Neural progenitor cell (in vitro differentiated cells): ENCODE measurements at regions not wholly inside any gene's neighbourhood (a gene's known extent, or its start where the extent isn't known, plus 50 kb on each side); places are given as distances from the start of the nearest gene placed in this dataset.

Source experiments
- CTCF ChIP-seq: fragments of 200-600 bp; sonication (generic); IDR thresholded peaks from 2 replicates; pipeline ENCODE4 v1.5.1; 2017; ENCODE audit warnings: antibody characterized with exemption, mild to moderate bottlenecking
- EZH2phosphoT487 ChIP-seq: fragments of 200-600 bp; sonication (generic); IDR thresholded peaks from 2 replicates; pipeline ENCODE4 v1.6.1; 2017; ENCODE audit warnings: antibody characterized with exemption

- TF ChIP-seq CTCF (no peak), EZH2phosphoT487 (no peak)
Measured at GRCh38 chr6:113047148-113047547, 700.0 kb downstream of the RFPL4B start.
